Lower lobe of right lung (tissue), 2 donors: ENCODE measurements at regions not wholly inside any gene's neighbourhood (a gene's known extent, or its start where the extent isn't known, plus 50 kb on each side); places are given as distances from the start of the nearest gene placed in this dataset.
A peak's percentile ranks its signal among the peaks of the same experiment; 100 is the strongest.

Experiments
- ATAC-seq, 2 donors: fragments of 200-7000 bp; cut with Tn5 transposase; one replicate each; pipeline ENCODE4 v1.9.1; 2020 to 2022; ENCODE audit warnings: mild to moderate bottlenecking in 2 of 2, moderate library complexity in 2 of 2
- DNase-seq: peaks from one replicate; pipeline ENCODE4 v3.0.0-alpha.2; 2020
- H3K27ac ChIP-seq: fragments of 200-600 bp; one replicate; pipeline ENCODE4 v1.8.0; 2022
- H3K27me3 ChIP-seq: fragments of 200-600 bp; one replicate; pipeline ENCODE4 v1.8.0; 2022; ENCODE audit warnings: low read depth
- H3K36me3 ChIP-seq: fragments of 200-600 bp; one replicate; pipeline ENCODE4 v1.8.0; 2022; ENCODE audit warnings: mild to moderate bottlenecking
- H3K4me1 ChIP-seq: fragments of 200-600 bp; one replicate; pipeline ENCODE4 v1.8.0; 2022
- H3K4me3 ChIP-seq: fragments of 200-600 bp; one replicate; pipeline ENCODE4 v1.8.0; 2022; ENCODE audit warnings: mild to moderate bottlenecking
- H3K9me3 ChIP-seq: fragments of 200-600 bp; one replicate; pipeline ENCODE4 v1.8.0; 2022
- CTCF ChIP-seq: fragments of 200-600 bp; IDR thresholded peaks from one replicate; pipeline ENCODE4 v1.8.0; 2022; ENCODE audit warnings: antibody characterized with exemption, mild to moderate bottlenecking
- intact Hi-C: fragments of 100-400 bp; cut with DNase I; formaldehyde crosslinking; loops from one replicate; pipeline ENCODE4 v1.11.0; 2022
- donor health status: DM: no; HTN: yes; CAD: no; lungs with severe emphysema.

- DNase-seq (no peak), ATAC-seq (peak; percentile 73 to 75)
- Histone ChIP-seq H3K27ac (no peak overlapping the region), H3K9me3 (no peaks in the 10 kb centered on the region), H3K27me3 (no peaks in the 10 kb centered on the region), H3K4me3 (no peak overlapping the region), H3K4me1 (peaks cover 23% of the 10 kb centered on the region), H3K36me3 (no peaks in the 10 kb centered on the region)
- intact Hi-C loops, result no loop called here
- TF ChIP-seq CTCF, result no peak
Measured at GRCh38 chr21:35933466-35933865, 126.9 kb downstream of the SETD4 start.

GRCh38 chr21:35932232-35932911 is 128.0 kb downstream of the SETD4 start:
- intact Hi-C loops, result no loop called here
- peak overlapping the region; percentile 56 for H3K27ac ChIP-seq
- no peak overlapping the region for H3K4me3 ChIP-seq
- DNase-seq, result peak; percentile 48
- TF ChIP-seq CTCF, result no peak
- H3K9me3 ChIP-seq, result no peaks in the 10 kb centered on the region
- H3K36me3 ChIP-seq, result no peaks in the 10 kb centered on the region
- H3K4me1 ChIP-seq, result peaks cover 23% of the 10 kb centered on the region
- no peaks in the 10 kb centered on the region for H3K27me3 ChIP-seq
- ATAC-seq, result peak; percentile 82 to 85

- ATAC-seq (no peak), DNase-seq (no peak)
- peaks cover 30% of the 10 kb centered on the region for H3K4me1 ChIP-seq
- no peak overlapping the region for H3K4me3 ChIP-seq
- no peaks in the 10 kb centered on the region for H3K9me3 ChIP-seq
- no peaks in the 10 kb centered on the region for H3K36me3 ChIP-seq
- H3K27ac ChIP-seq, result no peak overlapping the region
- no peak for TF ChIP-seq CTCF
- no peaks in the 10 kb centered on the region for H3K27me3 ChIP-seq
- intact Hi-C loops, result no loop called here
Measured at GRCh38 chr21:35929901-35930300, 130.4 kb downstream of the SETD4 start.

- Histone ChIP-seq H3K4me1 (peaks cover 13% of the 10 kb centered on the region), H3K27ac (no peak overlapping the region), H3K4me3 (no peak overlapping the region), H3K9me3 (no peaks in the 10 kb centered on the region), H3K36me3 (no peaks in the 10 kb centered on the region), H3K27me3 (no peaks in the 10 kb centered on the region)
- intact Hi-C loops, result no loop called here
- no peak for TF ChIP-seq CTCF
- no peak for DNase-seq
- ATAC-seq, result no peak
Measured at GRCh38 chr21:35927262-35927661, 133.1 kb downstream of the SETD4 start.

GRCh38 chr21:35926003-35926740 is 134.2 kb downstream of the SETD4 start:
- no peaks in the 10 kb centered on the region for H3K27me3 ChIP-seq
- ATAC-seq (no peak), DNase-seq (no peak)
- intact Hi-C loops, result no loop called here
- no peaks in the 10 kb centered on the region for H3K9me3 ChIP-seq
- no peak overlapping the region for H3K27ac ChIP-seq
- no peaks in the 10 kb centered on the region for H3K36me3 ChIP-seq
- H3K4me3 ChIP-seq, result no peak overlapping the region
- no peak for TF ChIP-seq CTCF
- peaks cover 7% of the 10 kb centered on the region for H3K4me1 ChIP-seq
